Natural killer cell (primary cell): ENCODE measurements at regions not wholly inside any gene's neighbourhood (a gene's known extent, or its start where the extent isn't known, plus 50 kb on each side); places are given as distances from the start of the nearest gene placed in this dataset.

Experiments used
- ATAC-seq, 3 donors: fragments of 150-1000 bp in 2 of 3; fragments of 200-7000 bp in 1 of 3; cut with Tn5 transposase; 1 replicate in 1 of 3; 2 replicates in 2 of 3; pipeline ENCODE4 v1.10.0; 2021; ENCODE audit warnings: mild to moderate bottlenecking in 2 of 3, moderate library complexity in 2 of 3
- DNase-seq, 2 donors: peaks; one replicate each; pipeline versions ENCODE4 v3.0.0 to v3.0.0-alpha.2; 2013 to 2021; ENCODE audit warnings: mixed read lengths in 1 of 2
- H3K27ac ChIP-seq: one replicate; pipeline ENCODE4 v1.5.1; 2013; ENCODE audit warnings: mild to moderate bottlenecking, low read length
- H3K27me3 ChIP-seq: one replicate; pipeline ENCODE4 v1.6.1; 2013; ENCODE audit warnings: low read length; ENCODE audit not compliant: control insufficient read depth, insufficient read depth
- H3K36me3 ChIP-seq: one replicate; pipeline ENCODE4 v1.6.1; 2013; ENCODE audit warnings: low read length; ENCODE audit not compliant: control insufficient read depth, insufficient read depth
- H3K4me1 ChIP-seq: one replicate; pipeline ENCODE4 v1.6.1; 2013; ENCODE audit warnings: low read length; ENCODE audit not compliant: control insufficient read depth, insufficient read depth
- H3K4me3 ChIP-seq: one replicate; pipeline ENCODE4 v1.5.1; 2013; ENCODE audit warnings: low read length
- H3K9me3 ChIP-seq: one replicate; pipeline ENCODE4 v1.6.1; 2013; ENCODE audit warnings: low read length; ENCODE audit not compliant: control insufficient read depth, insufficient read depth
- H3K27ac Mint-ChIP-seq, 2 donors: one replicate each; pipeline ENCODE4 v1.8.0; 2022; ENCODE audit warnings: mild to moderate bottlenecking in 2 of 2, mixed read lengths in 2 of 2, moderate library complexity in 1 of 2
- H3K27me3 Mint-ChIP-seq, 2 donors: one replicate each; pipeline ENCODE4 v1.8.0; 2022; ENCODE audit warnings: low read depth in 2 of 2, mixed read lengths in 2 of 2
- H3K36me3 Mint-ChIP-seq: one replicate; pipeline ENCODE4 v1.8.0; 2022; ENCODE audit warnings: mixed read lengths
- H3K4me1 Mint-ChIP-seq, 2 donors: one replicate each; pipeline ENCODE4 v1.8.0; 2022; ENCODE audit warnings: mixed read lengths in 2 of 2
- H3K4me3 Mint-ChIP-seq: one replicate; pipeline ENCODE4 v1.8.0; 2022; ENCODE audit warnings: mild to moderate bottlenecking, moderate library complexity, mixed read lengths
- H3K9me3 Mint-ChIP-seq, 2 donors: one replicate each; pipeline ENCODE4 v1.8.0; 2022; ENCODE audit warnings: mixed read lengths in 2 of 2
- WGBS: methylation state at CpG from one replicate; pipeline ENCODE4 v1.1.7; 2013; ENCODE audit warnings: missing lambda C conversion rate; ENCODE audit not compliant: insufficient coverage; 5-methylcytosine and 5-hydroxymethylcytosine counted together
- intact Hi-C: fragments of 100-400 bp; cut with micrococcal nuclease; formaldehyde crosslinking; loops from one replicate; pipeline ENCODE4 v1.14.2; 2022
- TF ChIP-seq, protein P1 (sequence below): fragments of 200-600 bp; IDR thresholded peaks from one replicate; pipeline ENCODE4 v1.8.0; 2022; ENCODE audit warnings: antibody characterized with exemption

DNA sequence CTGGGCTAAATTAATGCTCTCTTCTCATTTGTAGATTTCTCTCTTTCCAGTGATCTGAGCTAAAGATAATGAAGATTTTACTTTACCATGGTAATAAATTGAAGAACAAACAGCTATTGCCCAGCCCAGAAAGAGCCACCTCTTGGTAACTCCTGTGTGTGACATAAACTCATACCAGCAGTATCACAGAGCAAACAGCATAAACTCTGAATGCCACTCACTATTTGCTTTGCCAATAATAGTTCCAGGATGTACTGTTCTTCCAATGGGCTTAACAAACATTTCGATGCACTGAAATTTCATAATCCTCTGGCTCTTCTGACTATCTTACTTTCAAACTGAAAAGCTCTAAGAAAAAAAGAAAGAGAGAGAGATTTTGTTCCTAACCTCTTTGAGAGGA is 69.8 kb upstream of the RASEF start:
- DNase-seq (no peak), ATAC-seq (no peak)
- no peaks in the 10 kb centered on the region for H3K4me1 ChIP-seq
- H3K36me3 Mint-ChIP-seq: no peaks in the 10 kb centered on the region
- H3K36me3 ChIP-seq: no peaks in the 10 kb centered on the region
- no peak overlapping the region for H3K27ac ChIP-seq
- intact Hi-C loops: no loop called here
- no CpG with 5 or more reads among the region's 1 CpG for WGBS
- H3K27me3 Mint-ChIP-seq: no peaks in the 10 kb centered on the region
- H3K27ac Mint-ChIP-seq: no peak overlapping the region
- no peaks in the 10 kb centered on the region for H3K9me3 ChIP-seq
- no peak overlapping the region for H3K4me3 Mint-ChIP-seq
- peaks cover 2 to 7% of the 10 kb centered on the region in 2 donors for H3K9me3 Mint-ChIP-seq
- TF ChIP-seq, protein P1, sequence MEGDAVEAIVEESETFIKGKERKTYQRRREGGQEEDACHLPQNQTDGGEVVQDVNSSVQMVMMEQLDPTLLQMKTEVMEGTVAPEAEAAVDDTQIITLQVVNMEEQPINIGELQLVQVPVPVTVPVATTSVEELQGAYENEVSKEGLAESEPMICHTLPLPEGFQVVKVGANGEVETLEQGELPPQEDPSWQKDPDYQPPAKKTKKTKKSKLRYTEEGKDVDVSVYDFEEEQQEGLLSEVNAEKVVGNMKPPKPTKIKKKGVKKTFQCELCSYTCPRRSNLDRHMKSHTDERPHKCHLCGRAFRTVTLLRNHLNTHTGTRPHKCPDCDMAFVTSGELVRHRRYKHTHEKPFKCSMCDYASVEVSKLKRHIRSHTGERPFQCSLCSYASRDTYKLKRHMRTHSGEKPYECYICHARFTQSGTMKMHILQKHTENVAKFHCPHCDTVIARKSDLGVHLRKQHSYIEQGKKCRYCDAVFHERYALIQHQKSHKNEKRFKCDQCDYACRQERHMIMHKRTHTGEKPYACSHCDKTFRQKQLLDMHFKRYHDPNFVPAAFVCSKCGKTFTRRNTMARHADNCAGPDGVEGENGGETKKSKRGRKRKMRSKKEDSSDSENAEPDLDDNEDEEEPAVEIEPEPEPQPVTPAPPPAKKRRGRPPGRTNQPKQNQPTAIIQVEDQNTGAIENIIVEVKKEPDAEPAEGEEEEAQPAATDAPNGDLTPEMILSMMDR: no peak
- no peaks in the 10 kb centered on the region for H3K4me1 Mint-ChIP-seq
- no peak overlapping the region for H3K4me3 ChIP-seq
- no peaks in the 10 kb centered on the region for H3K27me3 ChIP-seq

DNA sequence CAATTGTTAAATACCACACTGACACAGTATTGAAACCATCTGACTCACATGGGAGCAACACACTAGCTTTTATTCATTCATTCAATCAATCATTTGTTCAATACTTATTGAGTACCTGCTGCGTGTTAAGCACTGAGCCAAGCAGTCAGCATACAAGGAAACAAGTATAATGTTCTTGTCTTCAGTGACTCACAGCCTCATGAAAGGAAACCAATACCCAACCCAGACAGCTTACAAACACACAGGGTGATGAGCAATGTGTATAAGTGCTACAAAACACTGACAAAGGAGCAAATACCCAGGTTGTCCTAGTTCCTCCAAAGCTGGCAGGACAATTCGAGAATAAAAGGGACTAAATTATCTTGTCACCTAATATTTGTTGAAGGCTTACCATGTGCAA is 67.6 kb upstream of the RASEF start:
- no peak for DNase-seq
- intact Hi-C loops: no loop called here
- 69% methylated on average over 2 of the region's 2 CpGs for WGBS
- no peak for ATAC-seq
- H3K9me3 Mint-ChIP-seq: peaks cover 4 to 5% of the 10 kb centered on the region in 2 donors
- H3K4me1 Mint-ChIP-seq: no peaks in the 10 kb centered on the region
- H3K9me3 ChIP-seq: no peaks in the 10 kb centered on the region
- no peaks in the 10 kb centered on the region for H3K27me3 ChIP-seq
- TF ChIP-seq, protein P1: no peak
- H3K4me3 ChIP-seq: no peak overlapping the region
- H3K36me3 ChIP-seq: no peaks in the 10 kb centered on the region
- no peaks in the 10 kb centered on the region for H3K36me3 Mint-ChIP-seq
- H3K4me1 ChIP-seq: no peaks in the 10 kb centered on the region
- H3K27me3 Mint-ChIP-seq: no peaks in the 10 kb centered on the region
- no peak overlapping the region for H3K27ac ChIP-seq
- no peak overlapping the region for H3K27ac Mint-ChIP-seq
- no peak overlapping the region for H3K4me3 Mint-ChIP-seq

DNA sequence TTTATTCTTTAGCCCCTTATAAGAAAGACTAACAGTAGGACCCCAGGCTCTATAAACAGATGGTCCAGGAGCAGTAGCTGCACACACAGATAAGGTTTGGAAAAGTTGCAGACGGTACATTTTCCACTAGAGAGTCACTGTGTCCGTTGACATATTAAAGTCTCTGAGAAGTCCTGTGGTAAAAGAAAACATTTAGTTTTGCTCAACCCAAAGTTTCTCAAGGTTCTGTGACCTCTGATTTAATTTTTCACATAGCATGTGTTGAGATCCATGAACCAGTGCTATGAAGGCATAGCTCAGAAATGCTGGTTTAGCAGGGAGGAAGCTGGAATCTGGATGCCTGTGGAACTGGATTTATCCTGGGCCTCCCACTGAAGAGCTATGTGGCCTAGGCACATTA is 62.7 kb upstream of the RASEF start:
- Mint-ChIP-seq H3K36me3 (no peaks in the 10 kb centered on the region), H3K4me1 (no peaks in the 10 kb centered on the region), H3K9me3 (peaks cover 6 to 11% of the 10 kb centered on the region in 2 donors), H3K27me3 (no peaks in the 10 kb centered on the region), H3K27ac (no peak overlapping the region), H3K4me3 (no peak overlapping the region)
- Histone ChIP-seq H3K27ac (no peak overlapping the region), H3K4me1 (no peaks in the 10 kb centered on the region), H3K4me3 (no peak overlapping the region), H3K27me3 (no peaks in the 10 kb centered on the region), H3K36me3 (no peaks in the 10 kb centered on the region), H3K9me3 (no peaks in the 10 kb centered on the region)
- 90% methylated on average over 2 of the region's 2 CpGs for WGBS
- TF ChIP-seq, protein P1: no peak
- intact Hi-C loops: no loop called here
- no peak for ATAC-seq
- no peak for DNase-seq

DNA sequence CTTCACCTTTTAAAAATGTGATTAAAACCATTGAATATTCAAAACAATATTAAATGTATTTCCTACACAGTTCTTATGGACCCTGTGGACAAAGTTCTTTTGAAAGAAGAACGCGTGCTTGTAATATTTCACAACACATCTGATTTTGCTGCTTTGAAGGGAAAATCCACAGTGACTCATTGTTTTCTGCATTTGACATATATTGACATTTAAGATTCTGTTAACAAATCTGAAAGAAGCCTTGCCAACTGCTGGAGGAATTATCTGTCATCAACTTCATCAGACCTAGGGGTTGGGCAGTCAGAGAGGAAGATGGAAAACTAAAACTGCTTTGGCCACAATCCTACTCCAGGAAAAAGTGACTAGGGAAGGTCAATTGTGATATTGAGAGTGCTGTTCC is 56.9 kb upstream of the RASEF start:
- Histone ChIP-seq H3K9me3 (no peaks in the 10 kb centered on the region), H3K36me3 (no peaks in the 10 kb centered on the region), H3K27ac (no peak overlapping the region), H3K27me3 (no peaks in the 10 kb centered on the region), H3K4me3 (no peak overlapping the region), H3K4me1 (no peaks in the 10 kb centered on the region)
- Mint-ChIP-seq H3K27ac (no peak overlapping the region), H3K27me3 (no peaks in the 10 kb centered on the region), H3K9me3 (peaks cover 4 to 7% of the 10 kb centered on the region in 2 donors), H3K36me3 (peaks cover 4% of the 10 kb centered on the region), H3K4me3 (no peak overlapping the region), H3K4me1 (no peaks in the 10 kb centered on the region)
- WGBS: 88% methylated on average over 2 of the region's 2 CpGs
- intact Hi-C loops: no loop called here
- TF ChIP-seq, protein P1: no peak
- ATAC-seq: no peak
- no peak for DNase-seq
